Body of pancreas (tissue), 4 donors: ENCODE measurements at regions not wholly inside any gene's neighbourhood (a gene's known extent, or its start where the extent isn't known, plus 50 kb on each side); places are given as distances from the start of the nearest gene placed in this dataset.

Experiments used
- ATAC-seq: fragments of 150-250 bp; one replicate; pipeline ENCODE4 v1.9.1; 2016
- DNase-seq, 4 donors: peaks; one replicate each; pipeline ENCODE4 v3.0.0-alpha.2; 2019
- H3K27ac ChIP-seq, 4 donors: fragments of 200-600 bp; sonication (generic); 1 replicate in 3 of 4; 2 replicates in 1 of 4; pipeline versions ENCODE4 v1.5.1 to v1.6.1; 2016 to 2019; ENCODE audit warnings: mild to moderate bottlenecking in 1 of 4, mixed read lengths in 1 of 4, moderate library complexity in 1 of 4
- H3K27me3 ChIP-seq, 2 donors: fragments of 200-600 bp; sonication (generic); one replicate each; pipeline ENCODE4 v1.6.0; 2016; ENCODE audit warnings: mild to moderate bottlenecking in 1 of 2
- H3K36me3 ChIP-seq, 2 donors: fragments of 200-600 bp; sonication (generic); replicated peaks in 1 of 2; 2 replicates each; pipeline ENCODE4 v1.5.1; 2016; ENCODE audit warnings: low read depth in 2 of 2; ENCODE audit not compliant: insufficient read depth in 1 of 2
- H3K4me1 ChIP-seq: fragments of 200-600 bp; sonication (generic); one replicate; pipeline ENCODE4 v1.6.0; 2016
- H3K4me3 ChIP-seq, 2 donors: fragments of 200-600 bp; sonication (generic); 1 replicate in 1 of 2; 2 replicates in 1 of 2; pipeline ENCODE4 v1.5.1; 2016 to 2019
- H3K9me3 ChIP-seq, 3 donors: fragments of 200-600 bp; sonication (generic); 1 replicate in 2 of 3; 2 replicates in 1 of 3; pipeline ENCODE4 v1.5.1; 2016
- POLR2A ChIP-seq, 3 donors: fragments of 450-650 bp; IDR thresholded peaks; one replicate each; pipeline ENCODE4 v1.6.1; 2016; ENCODE audit warnings: antibody characterized with exemption in 3 of 3, mild to moderate bottlenecking in 2 of 3
- WGBS, 2 donors: methylation state at CpG; one replicate each; pipeline ENCODE4 v1.1.5; 2017; 5-methylcytosine and 5-hydroxymethylcytosine counted together
- intact Hi-C: fragments of 100-400 bp; cut with DNase I; formaldehyde crosslinking; loops from one replicate; pipeline ENCODE4 v1.15.1; 2023
- TF ChIP-seq, protein P1 (sequence below), 7 experiments: fragments of 450-650 bp in 4 of 7; fragments of 200-600 bp in 3 of 7; sonication (generic) in 3 of 7; IDR thresholded peaks; one replicate each; pipeline ENCODE4 v1.5.1; 2016 to 2019; ENCODE audit warnings: antibody characterized with exemption in 7 of 7

DNA sequence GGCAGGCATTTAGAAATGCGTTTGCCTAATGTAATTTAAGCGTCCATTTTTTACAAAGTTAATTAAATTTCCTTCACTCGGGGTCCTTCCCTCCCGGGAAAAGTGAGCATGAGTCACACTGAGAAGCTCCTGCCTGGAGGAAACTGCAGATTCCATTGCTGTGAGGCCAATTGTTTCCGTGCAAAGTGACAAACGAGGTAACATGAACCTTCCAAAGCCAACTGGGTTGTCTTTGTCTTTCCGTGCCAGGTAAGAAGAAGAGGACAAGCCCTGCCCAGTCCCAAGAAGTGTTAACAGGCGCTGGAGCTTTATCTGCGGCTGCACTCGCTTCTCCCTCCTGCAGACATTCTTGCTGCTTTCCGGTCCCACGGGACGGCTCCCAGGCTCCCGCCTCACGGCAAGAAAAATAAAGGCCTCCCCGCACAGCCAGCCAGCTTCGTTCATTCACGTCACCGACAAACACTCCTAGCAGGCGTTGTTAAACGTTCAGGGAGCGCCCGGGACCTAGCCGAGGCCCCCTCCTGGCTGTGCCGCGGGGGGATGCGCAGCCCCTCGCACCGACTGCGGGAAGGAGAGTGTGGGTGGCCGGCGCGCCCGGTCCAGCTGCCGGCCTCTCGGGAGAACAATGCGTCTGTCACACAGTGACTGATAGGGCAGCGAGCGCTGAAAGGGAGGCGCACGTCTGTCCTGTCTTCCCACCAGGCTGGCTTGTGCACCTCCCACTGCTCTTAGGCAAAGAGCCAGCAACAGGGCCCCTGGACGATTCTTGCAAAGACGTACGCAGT lies 61.5 kb upstream of the HDDC2 start:
- 2 to 4% methylated on average over 34 to 44 of the region's 44 CpGs for WGBS, 2 donors
- H3K27me3 ChIP-seq = no peaks in the 10 kb centered on the region

DNA sequence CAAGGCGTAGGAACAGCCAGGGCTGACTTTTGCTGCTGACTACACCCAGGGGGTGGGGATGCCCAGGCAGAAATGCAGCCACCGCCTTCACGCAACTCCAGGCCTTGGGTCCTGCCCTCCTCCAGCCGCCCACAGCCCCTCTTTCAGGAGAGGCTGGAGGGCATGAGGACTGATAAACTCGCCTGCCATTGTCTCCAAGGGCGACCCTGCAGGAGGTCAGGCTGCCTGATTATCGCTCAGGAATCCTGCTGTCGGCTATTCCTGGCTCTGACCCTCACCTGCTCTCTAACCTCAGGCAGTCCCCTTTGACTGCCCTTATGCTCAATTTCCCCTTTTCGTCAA lies 62.0 kb upstream of the HDDC2 start:
- 47% methylated on average over 7 to 9 of the region's 9 CpGs for WGBS, 2 donors
- no peaks in the 10 kb centered on the region for H3K27me3 ChIP-seq
- no peak for DNase-seq
- H3K36me3 ChIP-seq = no peaks in the 10 kb centered on the region
- peaks cover 12% of the 10 kb centered on the region for H3K4me1 ChIP-seq
- no peaks in the 10 kb centered on the region for H3K9me3 ChIP-seq
- no peak overlapping the region for H3K4me3 ChIP-seq
- intact Hi-C loops = no loop called here
- no peak for ATAC-seq
- no peak overlapping the region for H3K27ac ChIP-seq
- TF ChIP-seq, protein P1, sequence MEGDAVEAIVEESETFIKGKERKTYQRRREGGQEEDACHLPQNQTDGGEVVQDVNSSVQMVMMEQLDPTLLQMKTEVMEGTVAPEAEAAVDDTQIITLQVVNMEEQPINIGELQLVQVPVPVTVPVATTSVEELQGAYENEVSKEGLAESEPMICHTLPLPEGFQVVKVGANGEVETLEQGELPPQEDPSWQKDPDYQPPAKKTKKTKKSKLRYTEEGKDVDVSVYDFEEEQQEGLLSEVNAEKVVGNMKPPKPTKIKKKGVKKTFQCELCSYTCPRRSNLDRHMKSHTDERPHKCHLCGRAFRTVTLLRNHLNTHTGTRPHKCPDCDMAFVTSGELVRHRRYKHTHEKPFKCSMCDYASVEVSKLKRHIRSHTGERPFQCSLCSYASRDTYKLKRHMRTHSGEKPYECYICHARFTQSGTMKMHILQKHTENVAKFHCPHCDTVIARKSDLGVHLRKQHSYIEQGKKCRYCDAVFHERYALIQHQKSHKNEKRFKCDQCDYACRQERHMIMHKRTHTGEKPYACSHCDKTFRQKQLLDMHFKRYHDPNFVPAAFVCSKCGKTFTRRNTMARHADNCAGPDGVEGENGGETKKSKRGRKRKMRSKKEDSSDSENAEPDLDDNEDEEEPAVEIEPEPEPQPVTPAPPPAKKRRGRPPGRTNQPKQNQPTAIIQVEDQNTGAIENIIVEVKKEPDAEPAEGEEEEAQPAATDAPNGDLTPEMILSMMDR (IDR thresholded peaks at IDR 0.05) = no peak
- no peak for TF ChIP-seq POLR2A (IDR thresholded peaks at IDR 0.05)

More for the DNA sequence above, 61.5 kb upstream of the HDDC2 start:
- DNase-seq (peak; percentile 22 to 39 (median 35)), ATAC-seq (peak; percentile 71)
- H3K4me1 ChIP-seq = peaks cover 12% of the 10 kb centered on the region
- H3K27ac ChIP-seq = peak overlapping the region in 1 of 4 donors; percentile 12
- no peaks in the 10 kb centered on the region for H3K9me3 ChIP-seq
- H3K36me3 ChIP-seq = no peaks in the 10 kb centered on the region
- TF ChIP-seq, protein P1 (IDR thresholded peaks at IDR 0.05) = no peak
- TF ChIP-seq POLR2A (IDR thresholded peaks at IDR 0.05) = no peak
- H3K4me3 ChIP-seq = no peak overlapping the region
- intact Hi-C loops = no loop called here

DNA sequence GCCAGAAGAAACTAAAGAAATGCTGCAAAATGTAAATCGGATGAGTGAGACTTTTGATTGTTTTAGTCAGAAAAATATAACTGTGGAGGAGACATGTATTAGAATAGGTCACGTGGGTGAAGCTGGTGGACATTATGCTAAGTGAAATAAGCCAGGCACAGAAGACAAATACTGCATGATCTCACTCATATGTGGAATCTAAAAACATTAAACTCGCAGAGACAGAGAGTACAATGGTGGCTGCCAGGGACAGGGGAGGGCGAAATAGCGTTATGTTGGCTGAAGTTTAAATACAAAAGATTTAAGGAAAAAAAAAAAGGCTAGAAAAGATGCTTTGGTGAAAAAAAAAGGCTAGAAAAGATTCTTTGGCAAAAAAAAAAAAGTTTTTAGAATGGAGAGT lies 63.5 kb upstream of the HDDC2 start:
- no peak for DNase-seq
- Histone ChIP-seq H3K36me3 (no peaks in the 10 kb centered on the region), H3K4me3 (no peak overlapping the region), H3K27ac (no peak overlapping the region), H3K27me3 (no peaks in the 10 kb centered on the region), H3K9me3 (no peaks in the 10 kb centered on the region), H3K4me1 (peaks cover 12% of the 10 kb centered on the region)
- no peak for ATAC-seq
- intact Hi-C loops = no loop called here
- TF ChIP-seq, protein P1 (IDR thresholded peaks at IDR 0.05) = no peak
- TF ChIP-seq POLR2A (IDR thresholded peaks at IDR 0.05) = no peak
- WGBS, 2 donors = 68 to 82% methylated on average over 5 of the region's 5 CpGs

DNA sequence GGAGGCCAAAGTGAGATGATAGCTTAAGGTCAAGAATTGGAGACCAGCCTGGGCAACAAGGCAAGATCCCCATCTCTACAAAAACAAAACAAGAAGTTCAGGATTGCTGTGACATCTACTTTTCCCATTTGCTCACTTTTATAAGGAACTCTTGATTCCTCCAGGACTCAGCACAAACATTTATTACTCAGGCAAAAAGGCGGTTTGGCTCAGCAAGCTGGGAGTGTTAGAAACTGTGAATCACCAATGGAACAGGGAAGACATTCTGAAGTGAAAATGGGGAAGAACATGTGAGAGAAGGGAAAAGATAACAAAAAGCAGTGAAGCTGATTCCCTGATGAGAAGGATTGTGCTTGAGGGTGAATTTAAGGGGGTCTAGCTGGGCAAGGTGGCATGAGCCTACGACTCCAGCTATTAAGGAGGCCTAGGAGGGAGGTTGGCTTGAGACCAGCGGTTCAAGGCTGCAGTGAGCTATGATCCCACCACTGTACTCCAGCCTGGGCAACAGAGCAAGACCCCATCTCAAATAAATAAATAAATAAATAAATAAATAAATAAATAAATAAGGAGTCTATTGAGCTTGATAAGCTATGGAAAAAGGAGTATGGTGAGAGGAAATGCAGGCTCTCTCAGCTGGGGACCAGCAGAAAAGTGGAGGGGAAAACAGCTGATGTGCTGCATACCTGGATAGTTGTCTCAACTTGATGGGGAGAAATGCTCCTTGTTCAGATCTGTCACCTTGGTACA lies 65.4 kb upstream of the HDDC2 start:
- WGBS, 2 donors = 88 to 94% methylated on average over 3 of the region's 3 CpGs
- ATAC-seq = no peak
- no peak overlapping the region for H3K4me3 ChIP-seq
- H3K9me3 ChIP-seq = no peaks in the 10 kb centered on the region
- H3K4me1 ChIP-seq = peaks cover 12% of the 10 kb centered on the region
- TF ChIP-seq, protein P1 (IDR thresholded peaks at IDR 0.05) = no peak
- no peak for TF ChIP-seq POLR2A (IDR thresholded peaks at IDR 0.05)
- intact Hi-C loops = no loop called here
- H3K36me3 ChIP-seq = no peaks in the 10 kb centered on the region
- no peak overlapping the region for H3K27ac ChIP-seq
- DNase-seq = no peak
- H3K27me3 ChIP-seq = no peaks in the 10 kb centered on the region
